ENCODE measurements at regions not wholly inside any gene's neighbourhood (a gene's known extent, or its start where the extent isn't known, plus 50 kb on each side); places are given as distances from the start of the nearest gene placed in this dataset.

DNA sequence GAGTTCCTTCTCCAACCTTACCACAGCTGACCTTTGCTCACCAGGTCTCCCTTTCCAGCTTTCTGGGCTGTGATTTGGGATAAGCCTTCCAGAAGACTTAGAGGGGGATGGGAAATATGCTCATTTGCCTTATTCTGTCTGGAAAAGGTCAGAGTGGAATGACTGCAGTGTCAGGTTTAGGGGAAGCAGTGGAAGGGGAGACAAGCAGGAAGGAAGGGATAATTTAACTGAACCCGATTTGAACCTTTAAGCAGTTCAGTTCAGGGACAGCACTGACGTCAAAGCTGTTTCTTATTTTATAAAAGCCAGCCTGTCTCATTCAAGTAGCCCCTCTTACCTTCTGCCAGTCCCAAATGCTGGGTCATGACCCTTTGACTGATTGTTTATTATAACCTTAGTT is 418.4 kb upstream of the RARB start:
- Histone ChIP-seq H4K20me1 (ENCODE audit: insufficient read depth) (no peaks in the 10 kb centered on the region), H3K4me1 (ENCODE audit: low read depth, poor library complexity, severe bottlenecking) (no peaks in the 10 kb centered on the region)
- TF ChIP-seq, protein P1, sequence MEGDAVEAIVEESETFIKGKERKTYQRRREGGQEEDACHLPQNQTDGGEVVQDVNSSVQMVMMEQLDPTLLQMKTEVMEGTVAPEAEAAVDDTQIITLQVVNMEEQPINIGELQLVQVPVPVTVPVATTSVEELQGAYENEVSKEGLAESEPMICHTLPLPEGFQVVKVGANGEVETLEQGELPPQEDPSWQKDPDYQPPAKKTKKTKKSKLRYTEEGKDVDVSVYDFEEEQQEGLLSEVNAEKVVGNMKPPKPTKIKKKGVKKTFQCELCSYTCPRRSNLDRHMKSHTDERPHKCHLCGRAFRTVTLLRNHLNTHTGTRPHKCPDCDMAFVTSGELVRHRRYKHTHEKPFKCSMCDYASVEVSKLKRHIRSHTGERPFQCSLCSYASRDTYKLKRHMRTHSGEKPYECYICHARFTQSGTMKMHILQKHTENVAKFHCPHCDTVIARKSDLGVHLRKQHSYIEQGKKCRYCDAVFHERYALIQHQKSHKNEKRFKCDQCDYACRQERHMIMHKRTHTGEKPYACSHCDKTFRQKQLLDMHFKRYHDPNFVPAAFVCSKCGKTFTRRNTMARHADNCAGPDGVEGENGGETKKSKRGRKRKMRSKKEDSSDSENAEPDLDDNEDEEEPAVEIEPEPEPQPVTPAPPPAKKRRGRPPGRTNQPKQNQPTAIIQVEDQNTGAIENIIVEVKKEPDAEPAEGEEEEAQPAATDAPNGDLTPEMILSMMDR (conservative IDR thresholded peaks at IDR 0.05; ENCODE audit: low read depth, low read length): no peak

DNA sequence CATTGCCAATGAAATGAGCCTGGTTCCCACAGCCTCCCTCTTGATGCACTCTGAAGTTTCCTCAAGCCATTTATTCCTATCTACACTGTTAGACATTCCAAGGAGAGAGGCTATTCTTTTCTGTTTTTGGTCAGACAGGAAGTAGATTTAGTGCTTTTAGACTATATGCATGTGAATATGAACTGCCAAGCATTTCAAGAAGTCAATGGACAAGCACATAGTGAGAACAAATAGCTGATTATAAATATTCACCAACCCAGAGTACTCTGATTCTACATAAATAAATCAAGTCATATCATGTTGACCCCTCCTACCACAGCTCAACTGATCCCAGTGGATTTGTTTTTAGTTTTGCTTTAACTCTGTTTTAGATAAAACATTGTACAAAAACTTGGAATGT is 412.5 kb upstream of the RARB start:
- H3K4me1 ChIP-seq (ENCODE audit: low read depth, poor library complexity, severe bottlenecking): no peaks in the 10 kb centered on the region
- no peak overlapping the region for H3K9ac ChIP-seq
- TF ChIP-seq, protein P1 (conservative IDR thresholded peaks at IDR 0.05; ENCODE audit: low read depth, low read length): no peak
- H3K36me3 ChIP-seq (ENCODE audit: insufficient read depth): no peaks in the 10 kb centered on the region
- H4K20me1 ChIP-seq (ENCODE audit: insufficient read depth): no peaks in the 10 kb centered on the region
- H3K27ac ChIP-seq: no peak overlapping the region
- H3K27me3 ChIP-seq (ENCODE audit: insufficient read depth, low read depth): no peaks in the 10 kb centered on the region
- H3K4me3 ChIP-seq (IDR thresholded peaks at IDR 0.05; ENCODE audit: insufficient read depth, low read depth, low read length): no peak overlapping the region
- H3K79me2 ChIP-seq (ENCODE audit: insufficient read depth, low read depth): no peaks in the 10 kb centered on the region
- H3K4me2 ChIP-seq: no peak overlapping the region
- H2AFZ ChIP-seq (ENCODE audit: low read depth): no peak overlapping the region

More for the DNA sequence above, 418.4 kb upstream of the RARB start:
- no peak overlapping the region for H2AFZ ChIP-seq (ENCODE audit: low read depth)
- H3K4me3 ChIP-seq (IDR thresholded peaks at IDR 0.05; ENCODE audit: insufficient read depth, low read depth, low read length): no peak overlapping the region
- H3K79me2 ChIP-seq (ENCODE audit: insufficient read depth, low read depth): no peaks in the 10 kb centered on the region
- no peak overlapping the region for H3K4me2 ChIP-seq
- H3K9ac ChIP-seq: no peak overlapping the region
- no peaks in the 10 kb centered on the region for H3K27me3 ChIP-seq (ENCODE audit: insufficient read depth, low read depth)
- no peak overlapping the region for H3K27ac ChIP-seq
- H3K36me3 ChIP-seq (ENCODE audit: insufficient read depth): no peaks in the 10 kb centered on the region

DNA sequence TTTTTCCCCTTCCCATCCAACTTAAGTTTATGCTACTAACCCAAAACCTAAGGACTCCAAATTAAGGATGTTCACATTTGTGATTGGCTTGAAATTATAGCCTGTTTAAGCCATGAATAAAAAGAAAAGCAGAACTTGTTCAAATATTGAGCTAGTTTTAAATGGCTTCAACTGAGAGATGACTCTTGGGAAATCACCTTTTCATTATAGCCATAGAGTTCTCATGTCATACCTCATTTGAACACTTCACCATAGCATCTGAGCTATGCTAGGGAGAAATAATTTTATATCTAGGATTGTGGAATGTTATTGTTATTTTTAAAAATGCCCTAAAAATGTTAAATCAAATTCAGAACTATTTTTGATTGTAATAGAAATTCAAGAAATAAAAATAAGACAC is 409.2 kb upstream of the RARB start:
- Histone ChIP-seq H3K4me3 (IDR thresholded peaks at IDR 0.05; ENCODE audit: insufficient read depth, low read depth, low read length) (no peak overlapping the region), H3K4me1 (ENCODE audit: low read depth, poor library complexity, severe bottlenecking) (no peaks in the 10 kb centered on the region), H4K20me1 (ENCODE audit: insufficient read depth) (no peaks in the 10 kb centered on the region), H2AFZ (ENCODE audit: low read depth) (no peak overlapping the region), H3K9ac (no peak overlapping the region), H3K4me2 (no peak overlapping the region), H3K79me2 (ENCODE audit: insufficient read depth, low read depth) (no peaks in the 10 kb centered on the region), H3K36me3 (ENCODE audit: insufficient read depth) (no peaks in the 10 kb centered on the region), H3K27me3 (ENCODE audit: insufficient read depth, low read depth) (no peaks in the 10 kb centered on the region), H3K27ac (no peak overlapping the region)
- TF ChIP-seq, protein P1 (conservative IDR thresholded peaks at IDR 0.05; ENCODE audit: low read depth, low read length): no peak

DNA sequence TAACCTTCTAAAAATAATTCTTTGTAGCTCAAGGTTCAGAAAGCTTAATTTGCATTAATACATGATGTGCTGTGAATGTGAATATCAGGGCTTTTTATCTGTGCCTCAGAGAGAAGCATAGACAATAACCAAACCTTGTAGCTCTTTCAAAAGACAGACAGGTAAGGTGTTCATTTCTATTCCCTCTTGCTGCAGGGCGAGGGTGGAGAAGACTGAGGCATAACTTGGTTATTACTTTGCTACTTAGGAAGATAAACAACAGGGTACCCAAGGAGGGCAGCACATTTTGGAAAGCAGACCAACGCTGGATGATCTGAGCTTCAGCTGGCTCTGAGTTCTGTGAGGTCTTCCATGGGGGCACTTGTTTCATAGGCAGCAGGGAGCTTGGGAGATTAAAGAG is 408.6 kb upstream of the RARB start:
- Histone ChIP-seq H3K27me3 (ENCODE audit: insufficient read depth, low read depth) (no peaks in the 10 kb centered on the region), H2AFZ (ENCODE audit: low read depth) (no peak overlapping the region), H3K9ac (no peak overlapping the region), H3K4me3 (IDR thresholded peaks at IDR 0.05; ENCODE audit: insufficient read depth, low read depth, low read length) (no peak overlapping the region), H3K4me1 (ENCODE audit: low read depth, poor library complexity, severe bottlenecking) (no peaks in the 10 kb centered on the region), H3K79me2 (ENCODE audit: insufficient read depth, low read depth) (no peaks in the 10 kb centered on the region), H3K27ac (no peak overlapping the region), H3K4me2 (no peak overlapping the region), H4K20me1 (ENCODE audit: insufficient read depth) (no peaks in the 10 kb centered on the region), H3K36me3 (ENCODE audit: insufficient read depth) (no peaks in the 10 kb centered on the region)
- TF ChIP-seq, protein P1 (conservative IDR thresholded peaks at IDR 0.05; ENCODE audit: low read depth, low read length): no peak

Measured in KMS-11 (cell line).